ENCODE measurements at regions not wholly inside any gene's neighbourhood (a gene's known extent, or its start where the extent isn't known, plus 50 kb on each side); places are given as distances from the start of the nearest gene placed in this dataset.

DNA sequence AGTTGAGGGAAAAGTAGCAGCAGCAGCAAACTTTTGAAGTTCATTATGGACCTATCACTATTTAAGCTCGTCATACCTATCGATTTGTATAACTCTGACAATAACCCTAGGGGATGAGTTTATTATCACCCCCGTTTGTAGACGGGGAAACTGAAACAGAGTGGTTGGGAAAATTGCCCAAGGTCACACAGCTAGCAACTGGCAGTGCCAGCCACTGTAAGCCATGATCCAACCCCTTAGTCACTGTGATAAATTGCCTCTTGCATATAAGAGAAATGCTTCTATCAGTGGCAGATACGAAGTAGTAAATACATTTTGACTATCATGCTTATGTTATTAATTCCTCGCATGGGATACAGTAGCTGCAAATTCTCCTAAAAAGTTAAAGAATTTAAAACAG, 73.3 kb upstream of the ATP10B start:
- TF ChIP-seq, protein P1, sequence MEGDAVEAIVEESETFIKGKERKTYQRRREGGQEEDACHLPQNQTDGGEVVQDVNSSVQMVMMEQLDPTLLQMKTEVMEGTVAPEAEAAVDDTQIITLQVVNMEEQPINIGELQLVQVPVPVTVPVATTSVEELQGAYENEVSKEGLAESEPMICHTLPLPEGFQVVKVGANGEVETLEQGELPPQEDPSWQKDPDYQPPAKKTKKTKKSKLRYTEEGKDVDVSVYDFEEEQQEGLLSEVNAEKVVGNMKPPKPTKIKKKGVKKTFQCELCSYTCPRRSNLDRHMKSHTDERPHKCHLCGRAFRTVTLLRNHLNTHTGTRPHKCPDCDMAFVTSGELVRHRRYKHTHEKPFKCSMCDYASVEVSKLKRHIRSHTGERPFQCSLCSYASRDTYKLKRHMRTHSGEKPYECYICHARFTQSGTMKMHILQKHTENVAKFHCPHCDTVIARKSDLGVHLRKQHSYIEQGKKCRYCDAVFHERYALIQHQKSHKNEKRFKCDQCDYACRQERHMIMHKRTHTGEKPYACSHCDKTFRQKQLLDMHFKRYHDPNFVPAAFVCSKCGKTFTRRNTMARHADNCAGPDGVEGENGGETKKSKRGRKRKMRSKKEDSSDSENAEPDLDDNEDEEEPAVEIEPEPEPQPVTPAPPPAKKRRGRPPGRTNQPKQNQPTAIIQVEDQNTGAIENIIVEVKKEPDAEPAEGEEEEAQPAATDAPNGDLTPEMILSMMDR (IDR thresholded peaks at IDR 0.05; ENCODE audit: borderline replicate concordance, extremely low read depth, low read length, poor library complexity, severe bottlenecking) = no peak
- no peak for TF ChIP-seq EZH2 (IDR thresholded peaks at IDR 0.05; ENCODE audit: borderline replicate concordance, low read depth, low read length, severe bottlenecking)

Measured in DND-41 (cell line).